Smooth muscle cell (in vitro differentiated cells): ENCODE measurements at regions not wholly inside any gene's neighbourhood (a gene's known extent, or its start where the extent isn't known, plus 50 kb on each side); places are given as distances from the start of the nearest gene placed in this dataset.
"Not testable (repeated sequence)": the region's sequence is repeated elsewhere in the genome, so short reads cannot be mapped to it uniquely, and the experiment has no call there.

Experiments
- DNase-seq: peaks from one replicate; lab custom pipeline; 2025; ENCODE audit not compliant: unreplicated experiment; lab: John Stamatoyannopoulos, UW
- H2AFZ ChIP-seq: fragments of 200-600 bp; sonication (generic); 2 replicates; pipeline ENCODE4 v1.6.0; 2016; ENCODE audit warnings: antibody characterized with exemption, low read depth, mild to moderate bottlenecking
- H3F3A ChIP-seq: fragments of 200-600 bp; sonication (generic); 2 replicates; pipeline ENCODE4 v1.6.0; 2017; ENCODE audit warnings: antibody characterized with exemption, low read depth
- H3K27ac ChIP-seq: fragments of 200-600 bp; sonication (generic); 2 replicates; pipeline ENCODE4 v1.5.1; 2016; ENCODE audit warnings: low read depth, mild to moderate bottlenecking
- H3K27me3 ChIP-seq: fragments of 200-600 bp; sonication (generic); 2 replicates; pipeline ENCODE4 v1.6.1; 2016; ENCODE audit warnings: low read depth, mild to moderate bottlenecking
- H3K36me3 ChIP-seq: fragments of 200-600 bp; sonication (generic); 2 replicates; pipeline ENCODE4 v1.5.1; 2016; ENCODE audit warnings: low read depth
- H3K4me1 ChIP-seq: fragments of 200-600 bp; sonication (generic); 2 replicates; pipeline ENCODE4 v1.5.1; 2016; ENCODE audit warnings: low read depth
- H3K4me2 ChIP-seq: fragments of 200-600 bp; sonication (generic); 2 replicates; pipeline ENCODE4 v1.6.0; 2016; ENCODE audit warnings: mild to moderate bottlenecking
- H3K4me3 ChIP-seq: fragments of 200-600 bp; sonication (generic); 2 replicates; pipeline ENCODE4 v1.5.1; 2016; ENCODE audit warnings: mild to moderate bottlenecking
- H3K79me2 ChIP-seq: fragments of 200-600 bp; sonication (generic); 2 replicates; pipeline ENCODE4 v1.6.0; 2016; ENCODE audit warnings: low read depth, mild to moderate bottlenecking
- H3K9ac ChIP-seq: fragments of 200-600 bp; sonication (generic); 2 replicates; pipeline ENCODE4 v1.6.0; 2016; ENCODE audit warnings: low read depth
- H3K9me3 ChIP-seq: fragments of 200-600 bp; sonication (generic); replicated peaks from 2 replicates; pipeline ENCODE4 v1.5.1; 2016; ENCODE audit warnings: low read depth
- H4K20me1 ChIP-seq: fragments of 200-600 bp; sonication (generic); 2 replicates; pipeline ENCODE4 v1.6.0; 2016; ENCODE audit warnings: low read depth
- WGBS: methylation state at CpG from one replicate; pipeline ENCODE4 v1.1.7; 2016; ENCODE audit warnings: low lambda C conversion rate; 5-methylcytosine and 5-hydroxymethylcytosine counted together

DNA sequence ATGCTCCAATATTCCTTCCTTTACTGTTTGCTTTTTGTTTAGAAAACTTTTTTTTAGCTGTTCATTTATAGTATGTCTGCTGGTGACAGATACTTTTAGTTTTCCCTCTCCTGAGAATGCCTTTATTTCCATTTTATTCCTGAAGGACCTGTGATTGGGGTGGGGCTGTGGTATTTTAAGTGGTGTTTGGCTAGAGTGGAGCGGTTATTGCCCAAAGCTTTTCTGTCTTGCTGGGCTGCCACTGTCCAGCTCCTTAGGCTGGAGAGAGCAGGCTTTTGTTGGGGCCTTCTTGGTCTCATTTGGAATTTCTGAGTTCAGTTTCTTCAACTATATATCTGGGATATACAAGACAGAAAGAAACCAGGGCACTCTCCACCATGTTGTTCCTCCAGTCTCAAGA is 160.0 kb upstream of the PLGLB2 start:
- H3K27ac ChIP-seq, H4K20me1 ChIP-seq, H3K4me3 ChIP-seq, H3F3A ChIP-seq, H3K9ac ChIP-seq, H3K27me3 ChIP-seq, H3K4me1 ChIP-seq, H3K79me2 ChIP-seq, H2AFZ ChIP-seq, H3K4me2 ChIP-seq, DNase-seq, H3K9me3 ChIP-seq, H3K36me3 ChIP-seq: not testable (repeated sequence)
- WGBS = no CpG with 5 or more reads among the region's 1 CpG

DNA sequence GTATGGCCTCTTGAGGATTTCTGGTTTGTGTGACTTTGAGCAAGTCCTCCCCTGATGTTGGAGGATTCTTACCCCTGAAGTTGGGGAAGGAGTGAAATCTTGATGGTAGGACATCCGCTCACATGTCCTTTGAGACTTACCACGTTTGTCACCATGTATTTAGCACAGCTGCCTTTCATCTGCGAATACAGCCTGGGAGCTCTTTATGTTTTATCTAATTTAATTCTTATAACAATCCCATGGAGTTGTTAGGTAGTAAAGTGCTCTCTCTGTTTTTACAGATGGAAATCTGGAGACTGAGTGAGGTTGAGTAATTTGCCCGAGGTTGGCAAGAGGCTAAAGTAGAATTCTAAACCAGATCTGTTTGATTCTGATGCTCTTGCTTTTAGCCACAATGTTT is 154.9 kb upstream of the PLGLB2 start:
- not testable (repeated sequence) for H3K27me3 ChIP-seq, H2AFZ ChIP-seq, H3F3A ChIP-seq, H3K4me1 ChIP-seq, H3K9ac ChIP-seq, DNase-seq, H3K79me2 ChIP-seq, H3K36me3 ChIP-seq, H3K9me3 ChIP-seq, H3K4me2 ChIP-seq, H3K27ac ChIP-seq, H4K20me1 ChIP-seq, H3K4me3 ChIP-seq
- WGBS = 91% methylated on average over 4 of the region's 4 CpGs

DNA sequence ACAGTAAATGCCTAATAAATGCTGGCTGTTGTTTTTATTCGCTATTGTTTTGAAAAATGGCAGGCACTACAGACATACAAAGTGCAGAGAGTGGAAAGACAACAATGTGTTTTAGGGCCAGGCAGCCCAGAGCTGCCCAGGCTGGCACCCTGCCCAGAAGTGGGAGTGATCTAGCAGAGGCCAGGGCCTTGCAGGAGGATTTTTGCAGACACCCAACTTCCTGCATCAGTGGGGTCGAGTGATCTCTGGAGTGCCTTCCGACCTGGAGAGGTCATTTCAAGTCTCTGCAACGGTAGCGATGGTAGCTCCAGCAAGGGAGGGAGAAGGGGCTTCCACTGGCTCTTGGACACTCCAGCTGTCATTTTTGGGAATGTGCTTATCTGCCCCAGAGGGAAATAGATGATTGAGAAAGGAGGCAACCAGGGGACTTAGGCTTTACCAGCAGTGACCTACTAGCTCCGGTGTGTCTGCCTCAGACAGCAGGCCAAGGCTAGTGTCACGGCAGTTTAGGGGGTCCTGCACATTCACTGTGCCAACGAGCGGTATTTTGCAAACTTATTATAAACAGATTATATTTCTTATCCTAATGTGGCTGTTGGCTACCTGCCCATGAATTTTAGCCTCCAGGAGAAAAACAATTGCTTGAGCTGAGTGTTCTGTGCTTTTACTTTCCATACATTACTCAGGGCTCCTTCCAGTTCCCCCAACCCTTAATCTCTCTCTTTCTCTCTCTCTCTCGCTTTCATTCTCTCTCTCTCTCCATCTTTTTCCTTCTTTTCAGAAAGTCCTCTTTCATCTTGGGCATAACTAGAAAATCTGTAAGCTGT is 153.9 kb upstream of the PLGLB2 start:
- H3F3A ChIP-seq, DNase-seq, H3K9ac ChIP-seq, H3K4me1 ChIP-seq, H2AFZ ChIP-seq, H3K9me3 ChIP-seq, H3K36me3 ChIP-seq, H3K27ac ChIP-seq, H3K27me3 ChIP-seq, H4K20me1 ChIP-seq, H3K4me2 ChIP-seq, H3K79me2 ChIP-seq, H3K4me3 ChIP-seq: not testable (repeated sequence)
- WGBS = 51% methylated on average over 4 of the region's 10 CpGs

DNA sequence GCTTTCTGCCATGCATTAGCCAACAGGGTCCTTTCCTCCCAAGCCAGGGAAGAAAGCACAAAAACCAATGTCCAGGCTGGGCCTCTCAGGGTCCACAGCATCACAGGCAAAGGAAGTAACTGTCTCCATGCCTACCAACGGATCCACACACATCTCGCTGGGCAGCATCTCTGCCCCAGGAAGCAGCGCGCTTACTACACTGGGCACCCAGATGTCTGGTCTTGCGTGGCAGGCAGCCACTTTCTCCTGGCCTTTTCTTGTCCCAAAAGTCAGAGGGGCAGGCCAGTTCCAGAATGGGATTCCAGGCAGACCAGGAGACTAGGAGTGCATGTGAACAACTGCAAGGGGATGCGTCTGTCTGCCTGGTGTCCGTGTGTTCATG is 153.3 kb upstream of the PLGLB2 start:
- not testable (repeated sequence) for DNase-seq, H3K4me2 ChIP-seq, H3K79me2 ChIP-seq, H3F3A ChIP-seq, H3K9me3 ChIP-seq, H3K4me3 ChIP-seq, H3K4me1 ChIP-seq, H3K9ac ChIP-seq, H4K20me1 ChIP-seq, H3K27ac ChIP-seq, H3K36me3 ChIP-seq, H2AFZ ChIP-seq, H3K27me3 ChIP-seq
- WGBS = 90% methylated on average over 7 of the region's 7 CpGs

DNA sequence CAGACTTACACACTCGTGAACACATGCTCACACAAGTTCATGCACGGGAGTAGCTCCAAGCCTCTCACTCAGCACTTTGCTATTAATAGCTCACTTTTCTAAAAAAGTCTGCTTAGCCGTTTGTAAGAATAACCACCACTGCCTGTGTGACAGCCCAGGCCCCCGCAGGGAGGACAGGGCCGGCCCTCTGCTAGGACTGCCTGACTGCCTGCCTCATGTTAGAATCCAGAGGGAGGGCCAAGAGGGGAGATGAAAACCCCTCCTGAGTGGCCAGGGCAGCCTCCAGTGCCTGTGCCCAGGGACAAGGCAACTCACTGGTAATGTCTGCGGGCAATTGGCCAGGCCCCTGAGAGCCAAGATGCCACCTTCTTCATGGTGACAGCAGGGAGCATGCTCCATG is 152.9 kb upstream of the PLGLB2 start:
- not testable (repeated sequence) for H2AFZ ChIP-seq, H3F3A ChIP-seq, H3K27ac ChIP-seq, H3K4me2 ChIP-seq, H3K36me3 ChIP-seq, H3K27me3 ChIP-seq, H3K9ac ChIP-seq, H3K4me3 ChIP-seq, H4K20me1 ChIP-seq, H3K79me2 ChIP-seq, H3K9me3 ChIP-seq, H3K4me1 ChIP-seq, DNase-seq
- WGBS = 48% methylated on average over 6 of the region's 6 CpGs

DNA sequence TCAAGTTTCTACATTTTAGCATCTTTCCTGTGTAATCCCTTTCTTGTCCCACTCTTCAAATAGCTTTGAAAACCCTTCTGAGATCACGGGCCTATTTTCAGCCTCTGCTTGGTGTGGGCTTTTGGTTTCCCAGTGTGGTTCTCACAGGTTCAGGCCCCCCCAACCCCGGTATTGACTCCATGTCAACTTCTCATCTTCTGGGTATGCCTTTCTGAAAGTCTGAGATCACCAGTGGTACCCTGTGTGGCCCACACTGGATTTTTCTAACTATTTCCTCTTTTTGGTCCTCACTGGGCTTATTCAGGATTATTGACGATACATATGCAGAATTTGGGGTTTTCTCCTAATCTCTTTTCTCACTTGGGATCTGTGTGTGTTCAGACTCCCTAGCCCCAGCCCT is 146.9 kb upstream of the PLGLB2 start:
- H3K9ac ChIP-seq, DNase-seq, H3K36me3 ChIP-seq, H3K4me1 ChIP-seq, H3K27me3 ChIP-seq, H3F3A ChIP-seq, H3K79me2 ChIP-seq, H4K20me1 ChIP-seq, H3K4me3 ChIP-seq, H3K27ac ChIP-seq, H3K4me2 ChIP-seq, H3K9me3 ChIP-seq, H2AFZ ChIP-seq: not testable (repeated sequence)
- 93% methylated on average over 2 of the region's 3 CpGs for WGBS

DNA sequence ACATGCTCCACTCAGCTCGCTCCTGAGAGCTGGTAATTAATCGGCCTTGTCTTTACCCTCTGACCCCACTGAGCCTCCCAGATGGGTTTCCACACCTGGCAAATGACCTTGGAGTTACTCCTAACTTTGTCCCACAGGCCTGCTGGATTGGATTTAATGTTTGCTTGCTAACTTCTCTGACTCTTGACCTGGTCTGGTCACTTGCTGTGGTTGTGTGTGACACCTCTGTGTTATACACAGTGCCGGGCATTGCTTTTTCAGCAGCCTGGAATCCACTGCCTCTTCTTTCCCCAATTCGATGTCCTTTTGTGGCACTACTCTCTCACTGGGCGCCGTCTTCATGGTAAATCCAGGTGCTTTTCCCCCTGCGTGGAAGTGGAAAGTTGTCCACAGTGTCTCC is 145.8 kb upstream of the PLGLB2 start:
- H3K9ac ChIP-seq, H3K36me3 ChIP-seq, H3K79me2 ChIP-seq, H4K20me1 ChIP-seq, H3K4me2 ChIP-seq, H3F3A ChIP-seq, H3K27ac ChIP-seq, H3K4me1 ChIP-seq, H3K4me3 ChIP-seq, H3K27me3 ChIP-seq, H3K9me3 ChIP-seq, DNase-seq, H2AFZ ChIP-seq: not testable (repeated sequence)
- 100% methylated on average over 1 of the region's 7 CpGs for WGBS

DNA sequence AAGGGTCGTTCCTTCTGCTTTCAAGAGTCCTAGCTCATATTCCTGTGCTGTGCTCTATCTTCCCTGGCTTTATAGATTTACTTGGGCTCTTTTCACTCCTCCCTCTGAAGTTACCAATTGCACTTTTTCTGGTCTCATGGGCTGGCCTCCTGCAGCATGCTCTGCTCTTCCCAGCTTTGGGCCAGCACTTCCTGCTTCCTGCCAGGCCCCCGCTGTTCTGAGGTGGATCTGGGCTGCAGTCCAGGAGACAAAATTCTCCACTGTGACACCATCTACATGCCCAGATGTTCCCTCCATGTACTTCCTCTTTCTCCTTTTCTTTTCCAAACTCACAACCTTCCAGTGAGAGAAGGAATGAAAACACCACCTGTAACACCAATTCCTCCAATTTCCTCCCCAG is 145.2 kb upstream of the PLGLB2 start:
- not testable (repeated sequence) for H3F3A ChIP-seq, H3K4me2 ChIP-seq, H3K4me3 ChIP-seq, H4K20me1 ChIP-seq, H3K79me2 ChIP-seq, H3K9me3 ChIP-seq, H3K27me3 ChIP-seq, DNase-seq, H3K36me3 ChIP-seq, H3K4me1 ChIP-seq, H3K27ac ChIP-seq, H2AFZ ChIP-seq, H3K9ac ChIP-seq
- WGBS = no CpG with 5 or more reads among the region's 2 CpGs
